ENCODE measurements at regions not wholly inside any gene's neighbourhood (a gene's known extent, or its start where the extent isn't known, plus 50 kb on each side); places are given as distances from the start of the nearest gene placed in this dataset.
"Not testable (repeated sequence)": the region's sequence is repeated elsewhere in the genome, so short reads cannot be mapped to it uniquely, and the experiment has no call there.

- not testable (repeated sequence) for DNase-seq (ENCODE audit: low spot score)
These were observed 61.1 kb downstream of the DEFB131A start for GRCh38 chr4:9505341-9505740.

- not testable (repeated sequence) for DNase-seq (ENCODE audit: low spot score)
These were observed 62.5 kb downstream of the DEFB131A start for GRCh38 chr4:9506672-9507071.

GRCh38 chr4:9512941-9513340, 68.7 kb downstream of the DEFB131A start:
- not testable (repeated sequence) for DNase-seq (ENCODE audit: low spot score)

DNA sequence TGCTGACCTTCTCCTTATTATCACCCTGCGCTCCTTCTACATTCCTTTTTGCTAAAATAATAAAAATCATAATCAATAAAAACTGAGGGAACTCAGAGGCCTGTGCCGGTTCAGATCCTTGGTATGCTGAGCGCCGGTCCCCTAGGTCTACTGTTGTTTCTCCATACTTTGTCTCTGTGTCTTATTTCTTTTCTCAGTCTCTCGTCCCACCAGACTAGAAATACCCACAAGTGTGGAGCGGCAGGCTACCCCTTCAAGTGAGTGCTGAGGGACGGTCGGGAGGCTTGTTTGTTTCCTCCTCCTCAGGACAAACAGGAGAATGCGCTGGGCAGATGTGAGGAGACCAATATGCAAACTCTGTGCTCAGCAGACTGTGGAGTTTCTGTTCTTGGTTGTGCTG, 75.4 kb downstream of the DEFB131A start:
- DNase-seq (ENCODE audit: low spot score), result not testable (repeated sequence)

DNA sequence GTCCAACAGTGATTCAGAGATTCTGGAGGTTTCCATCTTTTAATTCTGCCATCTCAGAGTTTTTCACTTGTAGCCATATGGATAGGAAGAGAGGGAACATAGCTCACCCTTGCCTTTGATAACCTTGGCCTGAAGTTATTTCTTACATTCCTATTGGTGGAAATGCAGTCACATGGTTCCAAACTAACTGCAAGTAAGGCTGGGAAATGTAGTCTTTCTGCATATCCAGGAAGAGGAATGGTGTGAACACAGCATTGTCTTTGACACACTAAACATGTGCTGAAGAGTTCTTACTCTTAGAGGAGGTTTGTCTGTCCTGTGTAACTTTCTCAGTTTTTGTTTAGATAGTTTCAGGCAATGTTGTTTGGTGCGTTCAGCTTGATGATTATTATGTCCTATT, 78.7 kb downstream of the DEFB131A start:
- DNase-seq (ENCODE audit: low spot score), result not testable (repeated sequence)

DNA sequence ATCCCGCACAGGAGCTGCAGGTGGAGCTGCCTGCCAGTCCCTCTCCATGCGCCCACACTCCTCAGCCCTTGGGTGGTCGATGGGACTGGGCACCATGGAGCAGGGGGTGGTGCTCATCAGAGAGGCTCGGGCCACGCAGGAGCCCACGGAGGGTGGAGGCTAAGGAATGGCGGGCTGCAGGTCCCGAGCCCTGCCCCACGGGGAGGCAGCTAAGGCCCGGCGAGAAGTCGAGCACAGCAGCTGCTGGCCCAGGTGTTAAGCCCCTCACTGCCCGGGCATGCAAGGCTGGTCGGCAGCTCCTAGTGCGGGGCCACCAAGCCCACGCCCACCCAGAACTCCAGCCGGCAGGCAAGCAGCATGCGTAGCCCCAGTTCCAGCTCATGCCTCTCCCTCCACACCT, 80.2 kb downstream of the DEFB131A start:
- DNase-seq (ENCODE audit: low spot score), result not testable (repeated sequence)

DNA sequence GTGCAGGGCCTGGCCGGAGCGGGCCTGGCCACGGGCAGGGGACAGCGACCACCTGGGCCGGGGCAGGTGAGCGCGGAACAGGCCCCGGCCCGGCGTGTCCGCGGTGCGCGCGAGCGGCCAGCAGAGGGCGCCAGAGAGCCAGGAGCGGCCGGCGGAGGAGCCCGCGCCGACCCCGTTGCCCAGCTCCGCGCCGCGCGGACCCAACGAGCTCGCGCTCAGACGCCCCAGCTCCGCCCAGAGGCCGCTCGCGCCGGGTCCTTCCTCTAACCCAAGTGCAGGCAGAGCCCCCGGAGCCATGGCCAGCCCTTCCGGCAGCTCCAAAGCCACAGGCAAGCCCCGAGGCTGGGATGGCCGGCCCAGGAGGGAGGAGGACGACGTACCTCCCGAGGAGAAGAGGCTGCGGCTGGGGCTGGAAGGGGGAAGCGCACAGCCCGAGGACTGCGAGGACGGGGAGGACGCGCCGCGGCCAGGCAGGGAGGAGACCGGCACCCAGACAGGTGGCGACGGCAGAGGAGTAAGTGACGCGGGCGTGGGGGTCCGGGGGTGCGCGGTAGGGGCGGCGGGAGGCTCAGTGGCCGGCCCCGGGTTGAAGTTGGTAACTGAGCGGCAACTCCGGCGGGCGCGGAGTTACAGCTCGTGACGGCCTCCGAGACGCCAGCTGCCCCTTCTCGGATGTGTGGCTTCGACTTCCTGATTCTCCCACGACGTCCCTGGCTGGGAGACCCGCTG, 88.1 kb downstream of the DEFB131A start:
- DNase-seq (ENCODE audit: low spot score), result peak; percentile 87

GRCh38 chr4:9532863-9533192, 88.6 kb downstream of the DEFB131A start:
- not testable (repeated sequence) for DNase-seq (ENCODE audit: low spot score)

More for the DNA sequence above, 88.1 kb downstream of the DEFB131A start:
- TF ChIP-seq, protein P1, sequence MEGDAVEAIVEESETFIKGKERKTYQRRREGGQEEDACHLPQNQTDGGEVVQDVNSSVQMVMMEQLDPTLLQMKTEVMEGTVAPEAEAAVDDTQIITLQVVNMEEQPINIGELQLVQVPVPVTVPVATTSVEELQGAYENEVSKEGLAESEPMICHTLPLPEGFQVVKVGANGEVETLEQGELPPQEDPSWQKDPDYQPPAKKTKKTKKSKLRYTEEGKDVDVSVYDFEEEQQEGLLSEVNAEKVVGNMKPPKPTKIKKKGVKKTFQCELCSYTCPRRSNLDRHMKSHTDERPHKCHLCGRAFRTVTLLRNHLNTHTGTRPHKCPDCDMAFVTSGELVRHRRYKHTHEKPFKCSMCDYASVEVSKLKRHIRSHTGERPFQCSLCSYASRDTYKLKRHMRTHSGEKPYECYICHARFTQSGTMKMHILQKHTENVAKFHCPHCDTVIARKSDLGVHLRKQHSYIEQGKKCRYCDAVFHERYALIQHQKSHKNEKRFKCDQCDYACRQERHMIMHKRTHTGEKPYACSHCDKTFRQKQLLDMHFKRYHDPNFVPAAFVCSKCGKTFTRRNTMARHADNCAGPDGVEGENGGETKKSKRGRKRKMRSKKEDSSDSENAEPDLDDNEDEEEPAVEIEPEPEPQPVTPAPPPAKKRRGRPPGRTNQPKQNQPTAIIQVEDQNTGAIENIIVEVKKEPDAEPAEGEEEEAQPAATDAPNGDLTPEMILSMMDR (IDR thresholded peaks at IDR 0.05; ENCODE audit: extremely low read depth, missing control alignments), result peak; percentile 66

DNA sequence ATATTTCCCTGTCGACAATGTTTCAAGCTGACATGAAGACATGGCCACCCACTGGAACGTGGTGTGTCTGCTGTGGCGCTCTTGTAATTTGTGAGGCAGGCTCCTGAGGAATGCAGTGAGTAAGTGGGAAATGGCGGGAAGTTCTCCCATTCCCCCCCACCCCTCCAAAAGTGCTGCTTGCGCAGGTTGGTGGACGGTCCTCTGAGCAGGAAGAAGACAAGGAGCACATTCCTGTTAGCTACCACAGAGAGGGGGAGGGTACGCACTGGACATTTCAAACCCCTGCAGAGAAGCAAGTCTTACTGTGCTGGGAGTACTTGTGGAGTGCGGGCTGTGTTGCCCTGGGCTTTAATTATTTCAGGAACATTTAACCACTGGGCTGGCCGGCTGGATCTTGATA, 92.9 kb downstream of the DEFB131A start:
- DNase-seq (ENCODE audit: low spot score), result not testable (repeated sequence)

DNA sequence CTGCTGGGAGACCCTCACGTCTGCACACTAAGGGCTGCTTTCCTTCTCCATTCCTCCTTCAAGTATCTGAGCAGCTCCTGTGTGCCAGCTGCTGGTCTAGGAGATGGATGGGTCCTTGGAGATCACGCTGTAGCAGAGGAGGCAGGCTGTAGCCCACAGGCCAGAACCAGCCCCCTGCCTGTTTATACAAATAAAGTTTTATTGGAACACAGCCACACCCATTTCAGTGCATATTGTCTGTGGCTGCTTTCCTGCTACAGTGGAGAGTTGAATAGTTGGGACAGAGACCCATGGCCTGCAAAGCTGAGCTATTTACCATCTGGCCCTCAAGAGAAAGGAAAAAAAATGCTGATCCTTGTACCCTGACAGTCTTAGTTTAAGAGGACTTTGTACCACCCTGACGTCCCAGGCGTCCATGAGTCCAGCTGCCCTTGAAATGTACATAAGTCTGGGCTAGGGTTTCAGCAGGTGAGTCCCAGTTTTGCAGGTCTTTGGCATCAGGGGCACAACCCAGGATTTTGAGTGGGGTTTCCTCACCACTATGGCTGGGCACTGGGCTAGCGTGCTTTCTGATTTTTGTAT, 95.8 kb downstream of the DEFB131A start:
- DNase-seq (ENCODE audit: low spot score), result not testable (repeated sequence)

GRCh38 chr4:9541388-9541915, 97.2 kb downstream of the DEFB131A start:
- DNase-seq (ENCODE audit: low spot score), result not testable (repeated sequence)

GRCh38 chr4:9544851-9545250, 100.6 kb downstream of the DEFB131A start:
- DNase-seq (ENCODE audit: low spot score), result not testable (repeated sequence)

GRCh38 chr4:9547470-9547869, 103.3 kb downstream of the DEFB131A start:
- not testable (repeated sequence) for DNase-seq (ENCODE audit: low spot score)

GRCh38 chr4:9556076-9556475, 111.9 kb downstream of the DEFB131A start:
- DNase-seq (ENCODE audit: low spot score), result not testable (repeated sequence)

DNA sequence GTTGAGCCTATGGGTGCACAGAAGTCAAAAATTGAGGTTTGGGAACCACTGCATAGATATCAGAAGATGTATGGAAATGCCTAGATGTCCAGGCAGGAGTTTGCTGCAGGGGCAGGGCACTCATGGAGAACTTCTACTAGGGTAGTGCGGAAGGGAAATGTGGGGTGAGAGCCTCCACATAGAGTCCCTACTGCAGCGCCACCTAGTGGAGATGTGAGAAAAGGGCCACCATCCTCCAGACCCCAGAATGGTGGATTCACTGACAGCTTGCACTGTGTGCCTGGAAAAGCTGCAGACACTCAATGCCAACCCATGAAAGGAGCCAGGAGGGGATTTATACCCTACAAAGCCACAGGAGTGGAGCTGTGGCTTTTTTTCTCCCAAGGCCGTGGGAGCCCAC, 133.7 kb downstream of the DEFB131A start:
- DNase-seq (ENCODE audit: low spot score), result not testable (repeated sequence)

- not testable (repeated sequence) for DNase-seq (ENCODE audit: low spot score)
These were observed 138.7 kb downstream of the DEFB131A start for GRCh38 chr4:9582880-9583279.
